CD4-positive, alpha-beta T cell treated with Interferon alpha-2 for 1 hour (primary cell): ENCODE measurements at regions not wholly inside any gene's neighbourhood (a gene's known extent, or its start where the extent isn't known, plus 50 kb on each side); places are given as distances from the start of the nearest gene placed in this dataset.

Experiments used
- DNase-seq, 2 donors: peaks; one replicate each; pipeline ENCODE4 v3.0.0-alpha.2; 2020 to 2022

- no peak for DNase-seq
Measured at GRCh38 chr4:30879855-30880598, 159.9 kb downstream of the PCDH7 start.

GRCh38 chr4:30881985-30882384 lies 161.8 kb downstream of the PCDH7 start:
- DNase-seq, result no peak

- no peak for DNase-seq
Measured at GRCh38 chr4:30882443-30882842, 162.3 kb downstream of the PCDH7 start.

GRCh38 chr4:30882995-30883675 lies 163.0 kb downstream of the PCDH7 start:
- no peak for DNase-seq

- no peak for DNase-seq
Measured at GRCh38 chr4:30901461-30902451, 181.6 kb downstream of the PCDH7 start.

GRCh38 chr4:30903502-30904214 lies 183.5 kb downstream of the PCDH7 start:
- no peak for DNase-seq

- DNase-seq, result no peak
Measured at GRCh38 chr4:30904215-30904555, 184.0 kb downstream of the PCDH7 start.

GRCh38 chr4:30904588-30904987 lies 184.4 kb downstream of the PCDH7 start:
- no peak for DNase-seq

- no peak for DNase-seq
Measured at GRCh38 chr4:30912098-30912714, 192.0 kb downstream of the PCDH7 start.

GRCh38 chr4:30916337-30917274 lies 196.4 kb downstream of the PCDH7 start:
- DNase-seq, result no peak

- DNase-seq, result no peak
Measured at GRCh38 chr4:30917946-30918345, 197.8 kb downstream of the PCDH7 start.

- DNase-seq, result no peak
Measured at GRCh38 chr4:30919458-30919857, 199.3 kb downstream of the PCDH7 start.

GRCh38 chr4:30920043-30920442 lies 199.9 kb downstream of the PCDH7 start:
- no peak for DNase-seq

GRCh38 chr4:30922625-30923024 lies 202.5 kb downstream of the PCDH7 start:
- no peak for DNase-seq

- DNase-seq, result no peak
Measured at GRCh38 chr4:30924495-30924894, 204.3 kb downstream of the PCDH7 start.

GRCh38 chr4:30929649-30930048 lies 209.5 kb downstream of the PCDH7 start:
- DNase-seq, result no peak

GRCh38 chr4:30930276-30930675 lies 210.1 kb downstream of the PCDH7 start:
- no peak for DNase-seq

GRCh38 chr4:30932581-30932980 lies 212.4 kb downstream of the PCDH7 start:
- no peak for DNase-seq

GRCh38 chr4:30939069-30939468 lies 218.9 kb downstream of the PCDH7 start:
- no peak for DNase-seq

GRCh38 chr4:30939684-30940083 lies 219.5 kb downstream of the PCDH7 start:
- no peak for DNase-seq

- DNase-seq, result no peak
Measured at GRCh38 chr4:30941641-30942040, 221.5 kb downstream of the PCDH7 start.
